SU-DHL-6 (cell line): ENCODE measurements at regions not wholly inside any gene's neighbourhood (a gene's known extent, or its start where the extent isn't known, plus 50 kb on each side); places are given as distances from the start of the nearest gene placed in this dataset.

Experiments used
- CTCF ChIP-seq: fragments of 200-600 bp; sonication (generic); IDR thresholded peaks from one replicate; pipeline ENCODE4 v1.5.1; 2017; ENCODE audit warnings: antibody characterized with exemption, mild to moderate bottlenecking, low read length, moderate library complexity; ENCODE audit not compliant: insufficient read depth, poor library complexity, severe bottlenecking
- EZH2phosphoT487 ChIP-seq: fragments of 200-600 bp; sonication (generic), shearing (Covaris generic); conservative IDR thresholded peaks from 2 replicates; pipeline ENCODE4 v1.6.1; 2018; ENCODE audit warnings: mild to moderate bottlenecking, antibody characterized with exemption, low read length, moderate library complexity, mixed read lengths

GRCh38 chr12:83465632-83466031, 778.9 kb downstream of the TMTC2 start:
- no peak for TF ChIP-seq CTCF
- no peak for TF ChIP-seq EZH2phosphoT487
